H1 (cell line): ENCODE measurements at regions not wholly inside any gene's neighbourhood (a gene's known extent, or its start where the extent isn't known, plus 50 kb on each side); places are given as distances from the start of the nearest gene placed in this dataset.

Experiments
- CHD1 ChIP-seq: IDR thresholded peaks from 2 replicates; pipeline ENCODE4 v1.6.1; 2012; ENCODE audit warnings: low read depth, low read length, improper control_type of control experiment
- GTF2F1 ChIP-seq: IDR thresholded peaks from 2 replicates; pipeline ENCODE4 v1.6.1; 2012; ENCODE audit warnings: low read depth, low read length, improper control_type of control experiment, borderline replicate concordance
- HDAC2 ChIP-seq, 2 experiments: fragments of 300-600 bp in 1 of 2; sonication (generic) in 1 of 2; IDR thresholded peaks; 2 replicates each; pipeline ENCODE4 v1.6.1; 2011 to 2012; ENCODE audit warnings: low read depth in 2 of 2, low read length in 2 of 2, mild to moderate bottlenecking in 2 of 2, moderate library complexity in 2 of 2, borderline replicate concordance in 1 of 2, inconsistent platforms in 1 of 2
- JUND ChIP-seq: IDR thresholded peaks from 2 replicates; pipeline ENCODE4 v1.6.1; 2011; ENCODE audit warnings: mild to moderate bottlenecking, improper control_type of control experiment, low read length
- POLR2A ChIP-seq, 2 experiments: IDR thresholded peaks; 1 replicate in 1 of 2; 2 replicates in 1 of 2; pipeline ENCODE4 v1.6.1; 2011; ENCODE audit warnings: low read depth in 2 of 2, low read length in 2 of 2, mild to moderate bottlenecking in 2 of 2; ENCODE audit errors: control extremely low read depth in 1 of 2
- SUZ12 ChIP-seq: fragments of 200-600 bp; sonication (generic); IDR thresholded peaks from 2 replicates; pipeline ENCODE4 v1.6.1; 2012; ENCODE audit warnings: mild to moderate bottlenecking, inconsistent platforms, low read length, moderate library complexity, mixed read lengths
- TF ChIP-seq, protein P1 (sequence below): IDR thresholded peaks from 2 replicates; pipeline ENCODE4 v1.6.1; 2012; ENCODE audit warnings: inconsistent platforms
- TF ChIP-seq, protein P2 (sequence below): IDR thresholded peaks from 2 replicates; pipeline ENCODE4 v1.6.1; 2011; ENCODE audit warnings: low read length, improper control_type of control experiment

DNA sequence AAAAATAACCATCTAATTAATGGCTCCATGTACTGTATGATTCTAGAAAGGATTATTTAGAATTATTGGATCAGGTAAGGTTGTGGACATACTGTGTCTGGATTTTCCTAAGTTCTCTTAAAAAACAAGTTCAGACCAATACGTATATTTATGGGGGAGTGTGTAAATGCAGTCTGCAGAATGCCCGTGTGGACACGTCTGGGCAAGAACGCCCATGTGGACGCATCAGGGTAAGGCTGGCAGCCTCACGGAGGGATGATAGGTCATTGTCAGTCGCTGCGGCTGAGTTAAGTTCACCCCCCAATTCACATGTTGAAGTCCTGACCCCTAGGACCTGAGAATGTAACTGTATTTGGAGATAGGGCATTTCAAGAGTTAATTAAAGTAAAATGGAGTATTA is 160.0 kb upstream of the SHH start (continued):
- TF ChIP-seq, protein P1, sequence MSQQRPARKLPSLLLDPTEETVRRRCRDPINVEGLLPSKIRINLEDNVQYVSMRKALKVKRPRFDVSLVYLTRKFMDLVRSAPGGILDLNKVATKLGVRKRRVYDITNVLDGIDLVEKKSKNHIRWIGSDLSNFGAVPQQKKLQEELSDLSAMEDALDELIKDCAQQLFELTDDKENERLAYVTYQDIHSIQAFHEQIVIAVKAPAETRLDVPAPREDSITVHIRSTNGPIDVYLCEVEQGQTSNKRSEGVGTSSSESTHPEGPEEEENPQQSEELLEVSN, result no peak
- TF ChIP-seq, protein P2, sequence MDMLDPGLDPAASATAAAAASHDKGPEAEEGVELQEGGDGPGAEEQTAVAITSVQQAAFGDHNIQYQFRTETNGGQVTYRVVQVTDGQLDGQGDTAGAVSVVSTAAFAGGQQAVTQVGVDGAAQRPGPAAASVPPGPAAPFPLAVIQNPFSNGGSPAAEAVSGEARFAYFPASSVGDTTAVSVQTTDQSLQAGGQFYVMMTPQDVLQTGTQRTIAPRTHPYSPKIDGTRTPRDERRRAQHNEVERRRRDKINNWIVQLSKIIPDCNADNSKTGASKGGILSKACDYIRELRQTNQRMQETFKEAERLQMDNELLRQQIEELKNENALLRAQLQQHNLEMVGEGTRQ, result no peak
- TF ChIP-seq JUND (no peak), GTF2F1 (no peak), SUZ12 (no peak), POLR2A (IDR thresholded peaks at IDR 0.05; ENCODE audit: control extremely low read depth in 1 of 2, low read depth in 2 of 2, low read length in 2 of 2) (no peak), HDAC2 (IDR thresholded peaks at IDR 0.05; ENCODE audit: borderline replicate concordance in 1 of 2, low read depth in 2 of 2, low read length in 2 of 2) (no peak), CHD1 (no peak)
